BJ (cell line): ENCODE measurements at regions not wholly inside any gene's neighbourhood (a gene's known extent, or its start where the extent isn't known, plus 50 kb on each side); places are given as distances from the start of the nearest gene placed in this dataset.

Experiments used
- CTCF ChIA-PET: fragments of 350-600 bp; formaldehyde crosslinking; extraction: SDS; loops from one replicate; lab custom pipeline; 2021; ENCODE audit warnings: antibody characterized with exemption, inconsistent platforms; lab: Yijun Ruan, JAX
- POLR2A ChIA-PET: fragments of 300-600 bp; sonication (Branson Sonifier 250); formaldehyde crosslinking; extraction: SDS; loops from one replicate; lab custom pipeline; 2021; ENCODE audit warnings: antibody characterized with exemption; lab: Charles Lee
- DNase-seq: peaks from one replicate; pipeline ENCODE4 v3.0.0-alpha.2; 2011; ENCODE audit warnings: low read depth
- H3K27me3 ChIP-seq: 2 replicates; pipeline ENCODE4 v1.6.0; 2011; ENCODE audit warnings: low read length; ENCODE audit not compliant: control insufficient read depth, insufficient read depth
- H3K36me3 ChIP-seq: 2 replicates; pipeline ENCODE4 v1.5.1; 2011; ENCODE audit warnings: low read length; ENCODE audit not compliant: control insufficient read depth, insufficient read depth
- H3K4me3 ChIP-seq: 2 replicates; pipeline ENCODE4 v1.5.1; 2011; ENCODE audit warnings: low read depth, mild to moderate bottlenecking, control low read depth, low read length
- CTCF ChIP-seq: IDR thresholded peaks from 2 replicates; pipeline ENCODE4 v1.5.1; 2011; ENCODE audit warnings: low read depth, mild to moderate bottlenecking, control low read depth, inconsistent platforms, low read length, moderate library complexity; ENCODE audit not compliant: insufficient read depth

- no peaks in the 10 kb centered on the region for H3K36me3 ChIP-seq
- H3K4me3 ChIP-seq: no peak overlapping the region
- ChIA-PET POLR2A (no interaction called here), CTCF (interaction anchor here (3.1 kb wide), 1 partner anchor 11 kb away, joined by 10 read pairs; no protein-coding TSS in a partner anchor)
- H3K27me3 ChIP-seq: peaks cover 3% of the 10 kb centered on the region; the same call in 1 of the 2 replicates
- DNase-seq: no peak
- TF ChIP-seq CTCF: no peak
Measured at GRCh38 chr6:43890197-43891062, 120.4 kb downstream of the VEGFA start.

- no peak for DNase-seq
- Histone ChIP-seq H3K27me3 (peaks cover 6% of the 10 kb centered on the region; the same call in 1 of the 2 replicates), H3K4me3 (no peak overlapping the region), H3K36me3 (no peaks in the 10 kb centered on the region)
- ChIA-PET CTCF (interaction anchor here (0.9 to 3.1 kb wide), 3 partner anchors 10 to 118 kb away, joined by 3 to 10 read pairs (median 3); partner anchors contain the start of gene VEGFA), POLR2A (no interaction called here)
- TF ChIP-seq CTCF: no peak
Measured at GRCh38 chr6:43887906-43888683, 118.1 kb downstream of the VEGFA start.

GRCh38 chr6:43887340-43887858 is 117.4 kb downstream of the VEGFA start:
- peaks cover 6% of the 10 kb centered on the region; the same call in 1 of the 2 replicates for H3K27me3 ChIP-seq
- POLR2A ChIA-PET: no interaction called here
- CTCF ChIA-PET: interaction anchor here (0.9 to 1.7 kb wide), 2 partner anchors 11 to 117 kb away, joined by 3 read pairs; partner anchors contain the start of gene VEGFA
- no peaks in the 10 kb centered on the region for H3K36me3 ChIP-seq
- no peak for DNase-seq
- TF ChIP-seq CTCF: no peak
- H3K4me3 ChIP-seq: no peak overlapping the region

GRCh38 chr6:43886717-43887339 is 116.8 kb downstream of the VEGFA start:
- no peak for DNase-seq
- Histone ChIP-seq H3K36me3 (no peaks in the 10 kb centered on the region), H3K27me3 (peaks cover 6% of the 10 kb centered on the region; the same call in 1 of the 2 replicates), H3K4me3 (no peak overlapping the region)
- TF ChIP-seq CTCF: no peak
- ChIA-PET CTCF (interaction anchor here (1.7 kb wide), 1 partner anchor 117 kb away, joined by 3 read pairs; the partner anchor contains the start of gene VEGFA), POLR2A (no interaction called here)
